Neuron (in vitro differentiated cells): ENCODE measurements at regions not wholly inside any gene's neighbourhood (a gene's known extent, or its start where the extent isn't known, plus 50 kb on each side); places are given as distances from the start of the nearest gene placed in this dataset.

Experiments
- H2AFZ ChIP-seq: one replicate; pipeline ENCODE4 v1.6.1; 2013; ENCODE audit warnings: low read depth, mild to moderate bottlenecking, inconsistent platforms, low read length, moderate library complexity
- H3K27me3 ChIP-seq: one replicate; pipeline ENCODE4 v1.6.1; 2013; ENCODE audit warnings: low read length; ENCODE audit not compliant: insufficient read depth
- H3K36me3 ChIP-seq: one replicate; pipeline ENCODE4 v1.6.1; 2013; ENCODE audit warnings: low read length; ENCODE audit not compliant: insufficient read depth
- H3K4me1 ChIP-seq: one replicate; pipeline ENCODE4 v1.6.1; 2013; ENCODE audit warnings: low read length; ENCODE audit not compliant: insufficient read depth
- H3K4me3 ChIP-seq: 2 replicates; pipeline ENCODE4 v1.5.1; 2013; ENCODE audit warnings: mild to moderate bottlenecking, low read length, moderate library complexity
- H3K9me3 ChIP-seq: one replicate; pipeline ENCODE4 v1.6.1; 2013; ENCODE audit warnings: low read length

- Histone ChIP-seq H3K9me3 (no peaks in the 10 kb centered on the region), H3K36me3 (no peaks in the 10 kb centered on the region), H3K4me3 (peak overlapping the region; percentile 5), H3K27me3 (peaks cover 18% of the 10 kb centered on the region), H2AFZ (peak overlapping the region; percentile 4), H3K4me1 (peaks cover 3% of the 10 kb centered on the region)
Measured at GRCh38 chr11:76721755-76722677, 51.5 kb upstream of the LRRC32 start.

DNA sequence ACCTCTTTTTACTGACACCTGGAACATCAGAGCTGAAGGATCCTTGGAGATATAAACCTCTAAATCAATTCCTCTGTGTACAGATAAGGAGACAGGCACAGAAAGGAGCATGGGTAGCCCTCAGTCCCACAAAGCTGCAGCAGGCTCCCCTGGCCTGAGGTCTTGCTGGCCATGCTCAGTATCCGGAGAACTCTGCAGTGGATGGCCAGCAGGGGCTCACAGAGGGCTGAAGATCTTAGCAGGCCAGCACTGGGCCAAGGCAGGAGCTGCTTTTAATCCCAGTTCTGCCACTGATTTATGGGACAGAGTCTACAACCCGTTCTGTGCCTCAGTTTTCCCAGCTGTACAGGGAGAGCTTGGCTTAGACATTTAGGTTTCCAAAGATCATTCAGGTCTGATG is 52.6 kb upstream of the LRRC32 start:
- Histone ChIP-seq H3K9me3 (no peaks in the 10 kb centered on the region), H3K27me3 (peaks cover 20% of the 10 kb centered on the region), H2AFZ (no peak overlapping the region), H3K36me3 (no peaks in the 10 kb centered on the region), H3K4me1 (peaks cover 3% of the 10 kb centered on the region), H3K4me3 (no peak overlapping the region)

DNA sequence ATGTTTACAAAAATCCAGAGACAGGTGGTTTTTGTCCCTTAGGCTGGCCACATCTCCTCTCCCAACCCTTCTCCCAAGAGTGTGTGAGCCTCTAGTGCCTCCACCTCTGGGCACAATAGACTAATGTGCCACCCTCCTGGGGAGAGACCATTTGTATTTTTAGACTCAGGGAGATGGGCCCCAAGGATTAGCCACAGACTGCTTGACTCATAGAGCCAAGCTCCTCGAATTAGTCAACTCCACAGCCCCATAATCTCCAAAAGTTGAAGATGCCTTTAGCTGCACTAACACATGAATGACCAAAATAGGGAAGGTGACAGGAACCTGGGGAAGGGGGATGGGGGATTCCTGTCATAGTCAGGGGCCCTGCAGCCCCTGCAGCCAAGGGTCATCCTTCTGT is 53.0 kb upstream of the LRRC32 start:
- no peak overlapping the region for H2AFZ ChIP-seq
- no peaks in the 10 kb centered on the region for H3K9me3 ChIP-seq
- H3K36me3 ChIP-seq = no peaks in the 10 kb centered on the region
- H3K4me3 ChIP-seq = no peak overlapping the region
- peaks cover 3% of the 10 kb centered on the region for H3K4me1 ChIP-seq
- peaks cover 20% of the 10 kb centered on the region for H3K27me3 ChIP-seq

DNA sequence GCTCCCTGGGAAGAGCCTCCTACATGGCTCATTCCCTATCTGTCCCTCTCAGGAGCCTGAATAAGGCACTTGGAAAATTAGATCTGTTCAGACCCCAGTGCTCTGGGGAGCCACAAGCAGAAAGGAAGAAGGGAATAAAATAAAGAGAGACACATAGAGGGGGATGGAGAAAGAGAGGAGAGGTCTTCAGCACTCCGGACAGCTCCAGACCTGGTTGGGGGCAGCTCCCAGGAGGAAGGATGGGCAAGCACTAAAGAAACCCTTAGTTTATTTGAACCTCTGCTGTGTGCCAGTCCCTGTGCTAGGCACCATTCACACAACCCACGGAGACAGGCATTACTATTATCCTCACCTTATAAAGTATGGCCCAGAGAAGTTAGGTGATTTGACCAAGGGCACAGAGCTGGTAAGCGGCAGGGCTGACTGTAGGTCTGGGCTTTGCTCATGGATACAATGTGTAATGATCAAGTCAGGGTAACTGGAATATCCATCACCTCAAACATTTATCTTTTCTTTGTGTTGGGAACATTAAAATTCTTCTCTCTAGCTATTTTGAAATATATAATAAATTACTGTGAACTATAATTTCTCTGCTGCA is 53.7 kb upstream of the LRRC32 start:
- H3K36me3 ChIP-seq = no peaks in the 10 kb centered on the region
- no peak overlapping the region for H3K4me3 ChIP-seq
- H3K4me1 ChIP-seq = peaks cover 3% of the 10 kb centered on the region
- H3K27me3 ChIP-seq = peaks cover 24% of the 10 kb centered on the region
- H3K9me3 ChIP-seq = no peaks in the 10 kb centered on the region
- H2AFZ ChIP-seq = no peak overlapping the region

- H2AFZ ChIP-seq = no peak overlapping the region
- H3K4me1 ChIP-seq = no peaks in the 10 kb centered on the region
- no peaks in the 10 kb centered on the region for H3K9me3 ChIP-seq
- no peak overlapping the region for H3K4me3 ChIP-seq
- no peaks in the 10 kb centered on the region for H3K36me3 ChIP-seq
- H3K27me3 ChIP-seq = peaks cover 22% of the 10 kb centered on the region
Measured at GRCh38 chr11:76728227-76728626, 54.9 kb upstream of the TSKU start.

DNA sequence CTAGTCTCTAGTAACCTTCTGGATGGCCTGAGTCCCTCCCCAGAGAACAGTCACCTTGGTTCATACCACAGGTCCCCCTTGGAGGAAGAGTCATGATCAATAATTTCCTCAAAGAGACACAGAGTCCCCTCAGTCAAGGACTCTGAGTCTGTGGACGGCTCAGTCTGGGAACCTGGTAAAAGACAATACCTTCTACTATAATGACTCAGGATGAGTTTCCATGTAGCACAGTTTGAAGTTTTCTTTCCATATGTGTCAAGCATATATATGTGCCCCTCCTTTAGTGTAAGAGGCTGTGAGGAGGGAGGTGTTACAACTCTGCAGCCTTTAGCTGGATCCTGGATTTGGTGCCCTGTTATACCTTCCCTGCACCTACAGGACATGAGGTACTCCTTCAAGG is 54.4 kb upstream of the TSKU start:
- H3K4me1 ChIP-seq = no peaks in the 10 kb centered on the region
- H2AFZ ChIP-seq = no peak overlapping the region
- no peaks in the 10 kb centered on the region for H3K9me3 ChIP-seq
- no peak overlapping the region for H3K4me3 ChIP-seq
- H3K27me3 ChIP-seq = peaks cover 20% of the 10 kb centered on the region
- H3K36me3 ChIP-seq = no peaks in the 10 kb centered on the region

- Histone ChIP-seq H2AFZ (no peak overlapping the region), H3K27me3 (peaks cover 16% of the 10 kb centered on the region), H3K36me3 (no peaks in the 10 kb centered on the region), H3K9me3 (no peaks in the 10 kb centered on the region), H3K4me1 (peaks cover under 1% of the 10 kb centered on the region), H3K4me3 (no peak overlapping the region)
Measured at GRCh38 chr11:76729214-76729613, 53.9 kb upstream of the TSKU start.

- no peaks in the 10 kb centered on the region for H3K36me3 ChIP-seq
- H2AFZ ChIP-seq = no peak overlapping the region
- H3K4me1 ChIP-seq = peaks cover 18% of the 10 kb centered on the region
- H3K9me3 ChIP-seq = no peaks in the 10 kb centered on the region
- peaks cover 15% of the 10 kb centered on the region for H3K27me3 ChIP-seq
- no peak overlapping the region for H3K4me3 ChIP-seq
Measured at GRCh38 chr11:76730887-76731565, 52.1 kb upstream of the TSKU start.

- H3K4me3 ChIP-seq = no peak overlapping the region
- no peaks in the 10 kb centered on the region for H3K9me3 ChIP-seq
- peaks cover 26% of the 10 kb centered on the region for H3K4me1 ChIP-seq
- peaks cover 4% of the 10 kb centered on the region for H3K27me3 ChIP-seq
- no peak overlapping the region for H2AFZ ChIP-seq
- H3K36me3 ChIP-seq = no peaks in the 10 kb centered on the region
Measured at GRCh38 chr11:76732643-76733042, 50.5 kb upstream of the TSKU start.
